GM12873 (cell line): ENCODE measurements at regions not wholly inside any gene's neighbourhood (a gene's known extent, or its start where the extent isn't known, plus 50 kb on each side); places are given as distances from the start of the nearest gene placed in this dataset.

ENCODE experiments used
- TF ChIP-seq, protein P1 (sequence below): IDR thresholded peaks from 2 replicates; pipeline ENCODE4 v1.5.1; 2012; ENCODE audit warnings: low read depth, mild to moderate bottlenecking, moderate library complexity, low read length, control low read depth; ENCODE audit not compliant: insufficient read depth; ENCODE audit errors: missing control alignments

- TF ChIP-seq, protein P1, sequence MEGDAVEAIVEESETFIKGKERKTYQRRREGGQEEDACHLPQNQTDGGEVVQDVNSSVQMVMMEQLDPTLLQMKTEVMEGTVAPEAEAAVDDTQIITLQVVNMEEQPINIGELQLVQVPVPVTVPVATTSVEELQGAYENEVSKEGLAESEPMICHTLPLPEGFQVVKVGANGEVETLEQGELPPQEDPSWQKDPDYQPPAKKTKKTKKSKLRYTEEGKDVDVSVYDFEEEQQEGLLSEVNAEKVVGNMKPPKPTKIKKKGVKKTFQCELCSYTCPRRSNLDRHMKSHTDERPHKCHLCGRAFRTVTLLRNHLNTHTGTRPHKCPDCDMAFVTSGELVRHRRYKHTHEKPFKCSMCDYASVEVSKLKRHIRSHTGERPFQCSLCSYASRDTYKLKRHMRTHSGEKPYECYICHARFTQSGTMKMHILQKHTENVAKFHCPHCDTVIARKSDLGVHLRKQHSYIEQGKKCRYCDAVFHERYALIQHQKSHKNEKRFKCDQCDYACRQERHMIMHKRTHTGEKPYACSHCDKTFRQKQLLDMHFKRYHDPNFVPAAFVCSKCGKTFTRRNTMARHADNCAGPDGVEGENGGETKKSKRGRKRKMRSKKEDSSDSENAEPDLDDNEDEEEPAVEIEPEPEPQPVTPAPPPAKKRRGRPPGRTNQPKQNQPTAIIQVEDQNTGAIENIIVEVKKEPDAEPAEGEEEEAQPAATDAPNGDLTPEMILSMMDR, result no peak
Observed at GRCh38 chr7:67343114-67343513, 346.5 kb downstream of the TYW1 start.

- TF ChIP-seq, protein P1, result no peak
Observed at GRCh38 chr7:67343572-67343971, 346.9 kb downstream of the TYW1 start.

DNA sequence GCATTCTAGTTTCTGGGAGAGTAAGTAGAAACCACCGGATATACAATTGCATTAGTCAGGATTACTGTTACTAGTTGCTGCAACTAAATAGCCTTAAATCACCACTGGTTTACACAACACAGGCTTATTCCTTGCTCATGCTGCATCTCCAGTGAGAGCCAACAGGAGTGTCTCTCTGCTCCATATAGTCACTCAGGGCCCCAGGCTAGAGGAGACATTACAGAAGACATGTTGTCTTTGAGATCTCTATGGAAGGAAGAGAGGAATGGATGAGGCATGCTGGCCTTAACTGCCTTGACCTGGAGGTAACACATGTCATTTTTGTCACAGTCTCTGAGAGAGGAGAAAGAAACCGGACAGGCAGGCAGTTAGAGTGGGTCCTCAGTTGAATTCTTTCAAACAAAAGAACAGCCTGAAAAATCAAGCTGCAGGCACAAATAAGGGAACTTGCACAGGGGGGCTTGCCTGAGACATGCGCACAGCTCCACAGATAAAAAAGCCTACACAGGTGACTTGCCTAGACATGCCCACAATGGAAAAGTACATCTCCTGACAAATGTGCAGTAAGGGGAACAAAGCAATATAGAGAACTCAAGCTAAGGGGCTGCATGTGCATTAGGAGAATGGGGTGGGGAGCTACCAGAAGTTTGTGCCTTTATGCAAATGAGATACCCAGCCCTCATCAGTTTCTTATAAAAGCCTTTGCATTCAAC lies 348.0 kb downstream of the TYW1 start:
- TF ChIP-seq, protein P1, result no peak

DNA sequence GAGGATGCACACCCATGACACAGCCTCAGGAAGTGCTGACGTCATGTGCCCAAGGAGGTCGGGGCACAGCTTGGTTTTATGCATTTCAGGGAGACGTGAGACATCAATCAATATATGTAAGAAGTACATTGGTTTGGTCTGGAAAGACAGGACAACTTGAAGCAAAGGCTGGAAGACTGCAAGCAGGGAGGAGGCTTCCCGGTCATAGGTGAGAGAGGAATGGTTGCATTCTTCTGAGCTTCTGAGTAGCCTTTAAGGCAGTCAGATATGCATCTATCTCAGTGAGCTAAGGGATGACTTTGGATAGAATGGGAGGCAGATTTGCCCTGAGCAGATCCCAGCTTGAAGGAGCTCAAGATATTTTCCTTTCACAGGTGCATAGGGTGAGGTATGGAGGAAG lies 349.5 kb downstream of the TYW1 start:
- TF ChIP-seq, protein P1, result no peak

DNA sequence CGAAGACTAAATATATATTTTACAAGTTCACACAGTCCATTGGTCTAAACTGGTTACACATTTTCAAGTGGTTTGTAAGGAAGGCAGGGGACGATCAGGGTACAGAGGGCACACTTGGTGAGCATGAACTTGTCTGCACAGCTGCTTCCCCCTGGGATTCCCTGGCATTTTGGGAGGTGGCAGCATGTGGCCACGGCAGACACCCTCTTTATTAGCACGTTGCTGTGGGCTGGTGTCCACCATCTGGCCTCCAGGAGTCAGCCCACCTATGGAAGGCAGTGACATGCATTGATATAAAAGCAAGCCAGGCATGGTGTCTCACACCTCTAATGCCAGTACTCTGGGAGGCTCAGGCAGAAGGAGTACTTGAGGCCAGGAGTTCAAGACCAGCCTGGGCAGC lies 350.2 kb downstream of the TYW1 start:
- TF ChIP-seq, protein P1, result no peak

GRCh38 chr7:67348171-67348570 lies 351.5 kb downstream of the TYW1 start:
- TF ChIP-seq, protein P1, result no peak

GRCh38 chr7:67359900-67360299 lies 363.3 kb downstream of the TYW1 start:
- TF ChIP-seq, protein P1, result no peak
